ENCODE measurements at regions not wholly inside any gene's neighbourhood (a gene's known extent, or its start where the extent isn't known, plus 50 kb on each side); places are given as distances from the start of the nearest gene placed in this dataset.

DNA sequence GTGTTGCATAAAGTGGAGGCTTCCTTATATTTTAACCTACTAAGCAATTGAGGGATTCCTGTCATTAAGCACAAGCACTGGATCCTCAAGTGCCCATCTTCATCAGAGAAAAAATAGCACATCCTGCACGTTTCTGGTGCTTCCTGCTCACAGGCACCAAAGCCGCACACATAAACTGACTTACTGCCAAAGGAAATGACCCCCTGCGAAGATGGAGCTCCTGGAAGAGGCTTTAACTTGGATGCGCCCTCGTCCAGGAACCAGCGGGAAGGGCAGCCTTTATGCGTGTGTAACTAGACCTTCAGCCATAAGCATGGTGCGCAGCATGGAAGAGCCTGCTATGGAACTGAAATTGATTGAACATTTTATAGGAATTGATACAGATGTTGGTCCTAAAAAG, 188.7 kb downstream of the FTCDNL1 start:
- TF ChIP-seq, protein P1, sequence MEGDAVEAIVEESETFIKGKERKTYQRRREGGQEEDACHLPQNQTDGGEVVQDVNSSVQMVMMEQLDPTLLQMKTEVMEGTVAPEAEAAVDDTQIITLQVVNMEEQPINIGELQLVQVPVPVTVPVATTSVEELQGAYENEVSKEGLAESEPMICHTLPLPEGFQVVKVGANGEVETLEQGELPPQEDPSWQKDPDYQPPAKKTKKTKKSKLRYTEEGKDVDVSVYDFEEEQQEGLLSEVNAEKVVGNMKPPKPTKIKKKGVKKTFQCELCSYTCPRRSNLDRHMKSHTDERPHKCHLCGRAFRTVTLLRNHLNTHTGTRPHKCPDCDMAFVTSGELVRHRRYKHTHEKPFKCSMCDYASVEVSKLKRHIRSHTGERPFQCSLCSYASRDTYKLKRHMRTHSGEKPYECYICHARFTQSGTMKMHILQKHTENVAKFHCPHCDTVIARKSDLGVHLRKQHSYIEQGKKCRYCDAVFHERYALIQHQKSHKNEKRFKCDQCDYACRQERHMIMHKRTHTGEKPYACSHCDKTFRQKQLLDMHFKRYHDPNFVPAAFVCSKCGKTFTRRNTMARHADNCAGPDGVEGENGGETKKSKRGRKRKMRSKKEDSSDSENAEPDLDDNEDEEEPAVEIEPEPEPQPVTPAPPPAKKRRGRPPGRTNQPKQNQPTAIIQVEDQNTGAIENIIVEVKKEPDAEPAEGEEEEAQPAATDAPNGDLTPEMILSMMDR (IDR thresholded peaks at IDR 0.05; ENCODE audit: low read length) = no peak
- TF ChIP-seq EZH2 (IDR thresholded peaks at IDR 0.05; ENCODE audit: borderline replicate concordance, low read length) = no peak

Measured in OCI-LY1 (cell line).